PC-3 (cell line): ENCODE measurements at regions not wholly inside any gene's neighbourhood (a gene's known extent, or its start where the extent isn't known, plus 50 kb on each side); places are given as distances from the start of the nearest gene placed in this dataset.
A peak's percentile ranks its signal among the peaks of the same experiment; 100 is the strongest.

ENCODE experiments used
- ATAC-seq: fragments of 200-7000 bp; cut with Tn5 transposase; 2 replicates; pipeline ENCODE4 v1.9.1; 2020; ENCODE audit warnings: mild to moderate bottlenecking, moderate library complexity
- BruUV-seq: library from RNA; stranded (reverse); fragments of 400-500 nt; replicated peaks from 2 replicates; lab custom pipeline; 2021; lab: Mats Ljungman, UMichigan
- CTCF ChIA-PET: fragments of 300-600 bp; sonication (Branson Sonifier 250); formaldehyde crosslinking; loops from one replicate; lab custom pipeline; 2022; ENCODE audit warnings: antibody characterized with exemption; lab: Charles Lee
- POLR2A ChIA-PET: fragments of 300-600 bp; sonication (Branson Sonifier 250); formaldehyde crosslinking; loops from one replicate; lab custom pipeline; 2022; ENCODE audit warnings: antibody characterized with exemption; ENCODE audit not compliant: unreplicated experiment; lab: Charles Lee
- DNase-seq: peaks from one replicate; pipeline ENCODE4 v3.0.0-alpha.2; 2015
- H2AFZ ChIP-seq: fragments of 300-600 bp; sonication (generic); 2 replicates; pipeline ENCODE4 v1.6.0; 2016; ENCODE audit warnings: antibody characterized with exemption, low read length
- H3F3A ChIP-seq: fragments of 300-600 bp; sonication (generic); one replicate; pipeline ENCODE4 v1.6.0; 2017; ENCODE audit warnings: antibody characterized with exemption, low read length, control low read depth, mild to moderate bottlenecking; ENCODE audit not compliant: unreplicated experiment
- H3K27ac ChIP-seq: fragments of 300-600 bp; sonication (generic); 2 replicates; pipeline ENCODE4 v1.5.1; 2016; ENCODE audit warnings: mild to moderate bottlenecking, low read length
- H3K27me3 ChIP-seq: fragments of 300-600 bp; sonication (generic); 2 replicates; pipeline ENCODE4 v1.6.1; 2016; ENCODE audit warnings: low read length, mixed read lengths
- H3K36me3 ChIP-seq: fragments of 300-600 bp; sonication (generic); 2 replicates; pipeline ENCODE4 v1.6.1; 2016; ENCODE audit warnings: low read depth, mixed run types, low read length, mixed read lengths
- H3K4me1 ChIP-seq: fragments of 300-600 bp; sonication (generic); 2 replicates; pipeline ENCODE4 v1.5.1; 2016; ENCODE audit warnings: low read length; ENCODE audit not compliant: insufficient read depth
- H3K4me2 ChIP-seq: fragments of 300-600 bp; sonication (generic); 2 replicates; pipeline ENCODE4 v1.6.0; 2016; ENCODE audit warnings: low read length
- H3K4me3 ChIP-seq: fragments of 300-600 bp; sonication (generic); 2 replicates; pipeline ENCODE4 v1.5.1; 2016; ENCODE audit warnings: mild to moderate bottlenecking, low read length, mixed read lengths
- H3K79me2 ChIP-seq: fragments of 300-600 bp; sonication (generic); 2 replicates; pipeline ENCODE4 v1.6.1; 2017; ENCODE audit warnings: low read length, mixed read lengths
- H3K9ac ChIP-seq: fragments of 300-600 bp; sonication (generic); 2 replicates; pipeline ENCODE4 v1.6.0; 2016; ENCODE audit warnings: mild to moderate bottlenecking, low read length
- H3K9me2 ChIP-seq: fragments of 300-600 bp; sonication (generic); replicated peaks from 2 replicates; pipeline ENCODE4 v1.6.1; 2016; ENCODE audit warnings: mixed run types, low read length, mixed read lengths
- H3K9me3 ChIP-seq: fragments of 300-600 bp; sonication (generic); 2 replicates; pipeline ENCODE4 v1.6.1; 2016; ENCODE audit warnings: low read length, mixed read lengths
- H4K20me1 ChIP-seq: fragments of 300-600 bp; sonication (generic); 2 replicates; pipeline ENCODE4 v1.6.1; 2016; ENCODE audit warnings: low read length, mixed read lengths
- EZH2 ChIP-seq: fragments of 300-600 bp; sonication (generic); IDR thresholded peaks from one replicate; pipeline ENCODE4 v1.6.1; 2017; ENCODE audit warnings: antibody characterized with exemption, mild to moderate bottlenecking, low read length; ENCODE audit not compliant: unreplicated experiment
- EZH2phosphoT487 ChIP-seq: fragments of 300-600 bp; sonication (generic); IDR thresholded peaks from 2 replicates; pipeline ENCODE4 v1.6.1; 2018; ENCODE audit warnings: mild to moderate bottlenecking, antibody characterized with exemption, low read length, borderline replicate concordance
- intact Hi-C: fragments of 100-400 bp; cut with micrococcal nuclease; formaldehyde crosslinking; loops from 2 replicates; pipeline ENCODE4 v1.9.0; 2023
- TF ChIP-seq, protein P1 (sequence below): fragments of 300-600 bp; sonication (generic); conservative IDR thresholded peaks from 2 replicates; pipeline ENCODE4 v1.5.1; 2017; ENCODE audit warnings: antibody characterized with exemption, low read depth, mild to moderate bottlenecking, low read length

DNA sequence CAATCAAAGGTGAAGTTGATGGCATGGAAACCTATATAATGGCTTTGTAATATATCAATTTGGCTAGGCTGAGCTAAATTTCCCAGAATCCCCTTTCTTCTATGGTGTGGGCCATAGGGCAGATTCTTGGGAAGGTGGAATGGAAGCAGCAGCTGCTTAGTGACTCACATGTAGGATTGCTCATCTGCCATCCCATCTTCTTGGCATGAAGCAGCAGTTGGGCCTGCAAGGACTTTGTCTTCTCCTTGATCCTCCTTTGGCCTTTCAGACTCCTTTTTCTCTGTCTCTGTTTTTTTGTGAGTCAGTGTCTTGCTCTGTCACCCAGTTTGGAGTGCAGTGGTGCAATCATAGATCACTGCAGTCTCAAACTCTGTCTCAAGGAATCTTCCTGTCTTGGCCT is 52.6 kb upstream of the CEP162 start:
- H3K4me2 ChIP-seq = no peak overlapping the region
- H3F3A ChIP-seq = no peaks in the 10 kb centered on the region
- no peaks in the 10 kb centered on the region for H3K9me3 ChIP-seq
- intact Hi-C loops = loop anchor here (5.0 kb wide), 2 partner anchors 287 to 497 kb away; no protein-coding TSS in a partner anchor
- H3K9ac ChIP-seq = no peak overlapping the region
- H3K36me3 ChIP-seq = no peaks in the 10 kb centered on the region
- no peaks in the 10 kb centered on the region for H3K9me2 ChIP-seq
- POLR2A ChIA-PET = no interaction called here
- H3K27ac ChIP-seq = no peak overlapping the region
- no peak overlapping the region for H2AFZ ChIP-seq
- no peak for TF ChIP-seq EZH2
- no peaks in the 10 kb centered on the region for H4K20me1 ChIP-seq
- CTCF ChIA-PET = no interaction called here
- peaks cover 56% of the 10 kb centered on the region for H3K27me3 ChIP-seq
- no peaks in the 10 kb centered on the region for H3K79me2 ChIP-seq
- peak; percentile 15 for DNase-seq
- no TSS peak for BruUV-seq
- H3K4me1 ChIP-seq = no peaks in the 10 kb centered on the region
- no peak for ATAC-seq
- H3K4me3 ChIP-seq = no peak overlapping the region

DNA sequence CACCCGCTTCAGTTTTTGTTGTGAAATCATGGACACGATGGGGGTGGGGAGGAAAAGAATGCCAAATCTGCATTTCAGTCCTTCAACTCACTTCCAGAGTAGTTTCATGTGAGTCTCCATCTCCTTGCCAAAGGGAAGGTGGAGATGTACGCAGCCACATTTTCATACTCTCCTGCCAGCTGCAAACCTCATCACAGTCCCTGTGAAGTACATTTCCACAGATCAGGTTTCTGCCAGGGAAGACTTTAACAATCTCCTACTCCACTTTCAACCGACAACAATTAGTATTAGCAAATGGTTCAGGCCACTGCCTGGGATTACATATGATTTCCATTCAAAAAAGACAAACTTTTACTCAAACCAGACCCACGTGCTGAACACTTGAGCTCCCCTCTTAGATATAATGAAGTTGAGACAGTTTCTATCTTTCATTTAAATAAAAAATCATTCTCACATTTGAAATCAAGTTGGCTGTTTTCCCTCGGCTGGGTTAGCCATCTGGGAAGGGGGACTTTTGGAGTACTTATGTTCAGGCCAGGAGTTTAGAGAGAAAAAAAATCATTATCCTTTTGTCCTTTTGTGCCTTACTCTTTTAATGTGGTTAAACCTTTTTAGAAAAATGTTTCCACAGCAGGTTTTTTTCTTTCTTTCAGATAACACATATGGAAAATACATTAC is 51.0 kb upstream of the CEP162 start:
- Histone ChIP-seq H4K20me1 (no peaks in the 10 kb centered on the region), H3K4me3 (no peak overlapping the region), H3K4me1 (no peaks in the 10 kb centered on the region), H3K27ac (no peak overlapping the region), H3K9me3 (no peaks in the 10 kb centered on the region), H3K27me3 (peaks cover 72% of the 10 kb centered on the region), H3K9me2 (no peaks in the 10 kb centered on the region), H2AFZ (no peak overlapping the region), H3K36me3 (no peaks in the 10 kb centered on the region), H3K79me2 (no peaks in the 10 kb centered on the region), H3F3A (no peaks in the 10 kb centered on the region), H3K9ac (no peak overlapping the region), H3K4me2 (no peak overlapping the region)
- no peak for DNase-seq
- BruUV-seq = no TSS peak
- no peak for TF ChIP-seq EZH2
- TF ChIP-seq, protein P1, sequence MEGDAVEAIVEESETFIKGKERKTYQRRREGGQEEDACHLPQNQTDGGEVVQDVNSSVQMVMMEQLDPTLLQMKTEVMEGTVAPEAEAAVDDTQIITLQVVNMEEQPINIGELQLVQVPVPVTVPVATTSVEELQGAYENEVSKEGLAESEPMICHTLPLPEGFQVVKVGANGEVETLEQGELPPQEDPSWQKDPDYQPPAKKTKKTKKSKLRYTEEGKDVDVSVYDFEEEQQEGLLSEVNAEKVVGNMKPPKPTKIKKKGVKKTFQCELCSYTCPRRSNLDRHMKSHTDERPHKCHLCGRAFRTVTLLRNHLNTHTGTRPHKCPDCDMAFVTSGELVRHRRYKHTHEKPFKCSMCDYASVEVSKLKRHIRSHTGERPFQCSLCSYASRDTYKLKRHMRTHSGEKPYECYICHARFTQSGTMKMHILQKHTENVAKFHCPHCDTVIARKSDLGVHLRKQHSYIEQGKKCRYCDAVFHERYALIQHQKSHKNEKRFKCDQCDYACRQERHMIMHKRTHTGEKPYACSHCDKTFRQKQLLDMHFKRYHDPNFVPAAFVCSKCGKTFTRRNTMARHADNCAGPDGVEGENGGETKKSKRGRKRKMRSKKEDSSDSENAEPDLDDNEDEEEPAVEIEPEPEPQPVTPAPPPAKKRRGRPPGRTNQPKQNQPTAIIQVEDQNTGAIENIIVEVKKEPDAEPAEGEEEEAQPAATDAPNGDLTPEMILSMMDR = no peak
- TF ChIP-seq EZH2phosphoT487 = no peak
- no peak for ATAC-seq
- intact Hi-C loops = no loop called here
- ChIA-PET CTCF (no interaction called here), POLR2A (no interaction called here)
